Sciatic nerve (tissue), 2 donors: ENCODE measurements at regions not wholly inside any gene's neighbourhood (a gene's known extent, or its start where the extent isn't known, plus 50 kb on each side); places are given as distances from the start of the nearest gene placed in this dataset.

Source experiments
- ATAC-seq: fragments of 200-7000 bp; cut with Tn5 transposase; one replicate; pipeline ENCODE4 v1.9.1; 2020; ENCODE audit warnings: mild to moderate bottlenecking, moderate library complexity
- DNase-seq: peaks from one replicate; pipeline ENCODE4 v3.0.0-alpha.2; 2020; ENCODE audit warnings: low spot score
- intact Hi-C: fragments of 100-400 bp; cut with DNase I; formaldehyde crosslinking; loops from one replicate; pipeline ENCODE4 v1.14.2; 2022
- donor health status: DM: no; HTN: no; CAD: no.
- donor health status: DM: no; HTN: no; CAD: no.

GRCh38 chr20:12170406-12170805 is 252.7 kb downstream of the BTBD3 start:
- DNase-seq (no peak), ATAC-seq (no peak)
- intact Hi-C loops = no loop called here

- intact Hi-C loops = no loop called here
- peak; percentile 80 for ATAC-seq
- DNase-seq = no peak
Measured at GRCh38 chr20:12171923-12172524, 254.3 kb downstream of the BTBD3 start.

- intact Hi-C loops = no loop called here
- DNase-seq = no peak
- ATAC-seq = no peak
Measured at GRCh38 chr20:12173347-12174012, 255.8 kb downstream of the BTBD3 start.

GRCh38 chr20:12175538-12175937 is 257.8 kb downstream of the BTBD3 start:
- ATAC-seq = no peak
- DNase-seq = no peak
- intact Hi-C loops = no loop called here

- DNase-seq (no peak), ATAC-seq (peak; percentile 28)
- intact Hi-C loops = no loop called here
Measured at GRCh38 chr20:12177657-12178293, 260.1 kb downstream of the BTBD3 start.

GRCh38 chr20:12179692-12180091 is 262.0 kb downstream of the BTBD3 start:
- intact Hi-C loops = no loop called here
- no peak for ATAC-seq
- DNase-seq = no peak

- peak; percentile 70 for ATAC-seq
- intact Hi-C loops = no loop called here
- no peak for DNase-seq
Measured at GRCh38 chr20:12180107-12180661, 262.5 kb downstream of the BTBD3 start.

GRCh38 chr20:12198281-12198680 is 280.6 kb downstream of the BTBD3 start:
- DNase-seq = no peak
- intact Hi-C loops = no loop called here
- no peak for ATAC-seq

GRCh38 chr20:12199703-12200102 is 282.0 kb downstream of the BTBD3 start:
- ATAC-seq (no peak), DNase-seq (no peak)
- intact Hi-C loops = no loop called here

- intact Hi-C loops = no loop called here
- ATAC-seq (peak; percentile 46), DNase-seq (no peak)
Measured at GRCh38 chr20:12201289-12201991, 283.7 kb downstream of the BTBD3 start.

- intact Hi-C loops = no loop called here
- ATAC-seq (no peak), DNase-seq (no peak)
Measured at GRCh38 chr20:12203399-12203798, 285.7 kb downstream of the BTBD3 start.

GRCh38 chr20:12203981-12204380 is 286.3 kb downstream of the BTBD3 start:
- no peak for DNase-seq
- ATAC-seq = no peak
- intact Hi-C loops = no loop called here

GRCh38 chr20:12207875-12208274 is 290.2 kb downstream of the BTBD3 start:
- DNase-seq = no peak
- no peak for ATAC-seq
- intact Hi-C loops = no loop called here

GRCh38 chr20:12210591-12210990 is 292.9 kb downstream of the BTBD3 start:
- DNase-seq = no peak
- intact Hi-C loops = no loop called here
- no peak for ATAC-seq

GRCh38 chr20:12211361-12211760 is 293.7 kb downstream of the BTBD3 start:
- intact Hi-C loops = no loop called here
- DNase-seq (no peak), ATAC-seq (no peak)

- no peak for ATAC-seq
- no peak for DNase-seq
- intact Hi-C loops = no loop called here
Measured at GRCh38 chr20:12217382-12217781, 299.7 kb downstream of the BTBD3 start.

- intact Hi-C loops = no loop called here
- ATAC-seq (no peak), DNase-seq (no peak)
Measured at GRCh38 chr20:12219798-12220197, 302.1 kb downstream of the BTBD3 start.

GRCh38 chr20:12223057-12223456 is 305.4 kb downstream of the BTBD3 start:
- DNase-seq = no peak
- intact Hi-C loops = no loop called here
- no peak for ATAC-seq

- ATAC-seq (no peak), DNase-seq (no peak)
- intact Hi-C loops = no loop called here
Measured at GRCh38 chr20:12225898-12226297, 308.2 kb downstream of the BTBD3 start.

GRCh38 chr20:12229891-12230290 is 312.2 kb downstream of the BTBD3 start:
- no peak for DNase-seq
- no peak for ATAC-seq
- intact Hi-C loops = no loop called here
